IMR-90 (cell line): ENCODE measurements at regions not wholly inside any gene's neighbourhood (a gene's known extent, or its start where the extent isn't known, plus 50 kb on each side); places are given as distances from the start of the nearest gene placed in this dataset.

Experiments
- ATAC-seq: fragments of 200-7000 bp; cut with Tn5 transposase; 2 replicates; pipeline ENCODE4 v1.9.1; 2020; ENCODE audit warnings: low read depth, mild to moderate bottlenecking, moderate library complexity
- BruUV-seq: library from RNA; stranded (reverse); fragments of 400-500 nt; replicated peaks from 2 replicates; lab custom pipeline; 2021; lab: Mats Ljungman, UMichigan
- CTCF ChIA-PET: fragments of 300-600 bp; formaldehyde crosslinking; extraction: SDS; loops from one replicate; lab custom pipeline; 2021; ENCODE audit warnings: antibody characterized with exemption; lab: Yijun Ruan, JAX
- POLR2A ChIA-PET: fragments of 300-600 bp; sonication (Branson Sonifier 250); formaldehyde crosslinking; loops from one replicate; lab custom pipeline; 2022; ENCODE audit warnings: antibody characterized with exemption; ENCODE audit not compliant: unreplicated experiment; lab: Charles Lee
- DNase-seq: peaks from one replicate; pipeline ENCODE4 v3.0.0; 2013
- H2AFZ ChIP-seq: replicated peaks from 2 replicates; pipeline ENCODE3; 2013; ENCODE audit warnings: low read length, mild to moderate bottlenecking; ENCODE audit not compliant: poor library complexity
- H2AK5ac ChIP-seq: 2 replicates; pipeline ENCODE4 v1.6.1; 2013; ENCODE audit warnings: low read depth, low read length, inconsistent platforms
- H2AK9ac ChIP-seq: replicated peaks from 2 replicates; pipeline ENCODE3; 2013; ENCODE audit warnings: mild to moderate bottlenecking, low read depth, low read length, moderate library complexity; ENCODE audit not compliant: poor library complexity
- H2BK120ac ChIP-seq: 2 replicates; pipeline ENCODE4 v1.6.1; 2013; ENCODE audit warnings: low read depth, low read length, inconsistent platforms
- H2BK15ac ChIP-seq: 3 replicates; pipeline ENCODE4 v1.6.1; 2013; ENCODE audit warnings: low read depth, low read length, inconsistent platforms
- H2BK20ac ChIP-seq: 2 replicates; pipeline ENCODE4 v1.6.1; 2013; ENCODE audit warnings: low read depth, mild to moderate bottlenecking, inconsistent platforms, low read length, moderate library complexity
- H2BK5ac ChIP-seq: 2 replicates; pipeline ENCODE4 v1.6.1; 2013; ENCODE audit warnings: mild to moderate bottlenecking, low read depth, low read length, inconsistent platforms; ENCODE audit not compliant: poor library complexity, severe bottlenecking
- H3K14ac ChIP-seq: replicated peaks from 2 replicates; pipeline ENCODE4 v1.6.1; 2013; ENCODE audit warnings: low read depth, low read length, inconsistent platforms
- H3K18ac ChIP-seq: 2 replicates; pipeline ENCODE4 v1.6.1; 2013; ENCODE audit warnings: low read depth, low read length, control low read depth
- H3K23ac ChIP-seq: 2 replicates; pipeline ENCODE4 v1.6.1; 2013; ENCODE audit warnings: low read depth, low read length, inconsistent platforms
- H3K27ac ChIP-seq: 2 replicates; pipeline ENCODE4 v1.5.1; 2013; ENCODE audit warnings: mild to moderate bottlenecking, control low read depth, low read length; ENCODE audit not compliant: insufficient read depth
- H3K27me3 ChIP-seq: 2 replicates; pipeline ENCODE4 v1.6.1; 2013; ENCODE audit warnings: low read length; ENCODE audit not compliant: control insufficient read depth, insufficient read depth
- H3K36me3 ChIP-seq: 2 replicates; pipeline ENCODE4 v1.6.1; 2013; ENCODE audit warnings: low read length, mixed read lengths; ENCODE audit not compliant: control insufficient read depth, insufficient read depth
- H3K4ac ChIP-seq: 2 replicates; pipeline ENCODE4 v1.6.1; 2013; ENCODE audit warnings: low read depth, low read length, inconsistent platforms
- H3K4me1 ChIP-seq: 2 replicates; pipeline ENCODE4 v1.6.1; 2013; ENCODE audit warnings: low read length, mixed read lengths; ENCODE audit not compliant: control insufficient read depth, insufficient read depth
- H3K4me2 ChIP-seq: 2 replicates; pipeline ENCODE4 v1.6.1; 2013; ENCODE audit warnings: low read depth, mild to moderate bottlenecking, control low read depth, low read length, moderate library complexity
- H3K4me3 ChIP-seq: 2 replicates; pipeline ENCODE4 v1.5.1; 2013; ENCODE audit warnings: low read depth, mild to moderate bottlenecking, control low read depth, low read length, moderate library complexity; ENCODE audit not compliant: insufficient read depth
- H3K56ac ChIP-seq: 2 replicates; pipeline ENCODE4 v1.6.1; 2013; ENCODE audit warnings: low read length, inconsistent platforms; ENCODE audit not compliant: insufficient read depth; ENCODE audit errors: extremely low read depth
- H3K79me1 ChIP-seq, 2 experiments: 2 replicates each; pipeline ENCODE4 v1.6.1; 2013; ENCODE audit warnings: low read length in 2 of 2, inconsistent platforms in 1 of 2, low read depth in 1 of 2
- H3K9ac ChIP-seq: 2 replicates; pipeline ENCODE4 v1.6.1; 2013; ENCODE audit warnings: low read depth, low read length, control low read depth
- H3K9me1 ChIP-seq: 2 replicates; pipeline ENCODE4 v1.6.1; 2013; ENCODE audit warnings: low read length, inconsistent platforms; ENCODE audit not compliant: insufficient read depth
- H3K9me3 ChIP-seq: 2 replicates; pipeline ENCODE4 v1.6.1; 2013; ENCODE audit warnings: low read length; ENCODE audit not compliant: control insufficient read depth, insufficient read depth
- H4K20me1 ChIP-seq: 2 replicates; pipeline ENCODE4 v1.6.1; 2013; ENCODE audit warnings: low read length, inconsistent platforms; ENCODE audit not compliant: insufficient read depth
- H4K5ac ChIP-seq: 2 replicates; pipeline ENCODE4 v1.6.1; 2013; ENCODE audit warnings: mild to moderate bottlenecking, low read depth, low read length, control low read depth
- H4K8ac ChIP-seq, 2 experiments: 2 replicates each; pipeline ENCODE4 v1.6.1; 2013; ENCODE audit warnings: low read depth in 2 of 2, low read length in 2 of 2, control low read depth in 1 of 2, inconsistent platforms in 1 of 2
- H4K91ac ChIP-seq: 2 replicates; pipeline ENCODE4 v1.6.1; 2013; ENCODE audit warnings: low read depth, low read length, inconsistent platforms; ENCODE audit not compliant: insufficient read depth
- BHLHE40 ChIP-seq: fragments of 150-350 bp; IDR thresholded peaks from 2 replicates; pipeline ENCODE4 v1.6.1; 2016; ENCODE audit warnings: mild to moderate bottlenecking, low read depth, low read length
- ELK1 ChIP-seq: fragments of 150-350 bp; IDR thresholded peaks from 2 replicates; pipeline ENCODE4 v1.6.1; 2016; ENCODE audit warnings: low read depth, mild to moderate bottlenecking, low read length, moderate library complexity, borderline replicate concordance
- FOS ChIP-seq: fragments of 150-350 bp; IDR thresholded peaks from 2 replicates; pipeline ENCODE4 v1.6.1; 2016; ENCODE audit warnings: low read depth, low read length
- NFE2L2 ChIP-seq: fragments of 150-350 bp; IDR thresholded peaks from 2 replicates; pipeline ENCODE4 v1.6.1; 2016; ENCODE audit warnings: low read depth, mild to moderate bottlenecking, low read length
- RAD21 ChIP-seq: IDR thresholded peaks from 2 replicates; pipeline ENCODE4 v1.6.1; 2012; ENCODE audit warnings: low read length, improper control_type of control experiment
- RFX5 ChIP-seq: IDR thresholded peaks from 2 replicates; pipeline ENCODE4 v1.8.0; 2012; ENCODE audit warnings: low read depth, mild to moderate bottlenecking, low read length, moderate library complexity
- WGBS, 2 experiments: methylation state at CpG; one replicate each; pipeline versions ENCODE4 v1.1.5 to v1.1.7; 2013; ENCODE audit warnings: missing lambda C conversion rate in 2 of 2; ENCODE audit not compliant: insufficient read length in 1 of 2; ENCODE audit errors: extremely low coverage in 2 of 2; 5-methylcytosine and 5-hydroxymethylcytosine counted together
- dilution Hi-C: fragments of 300-500 bp; cut with HindIII; formaldehyde crosslinking; loops from one replicate; pipeline ENCODE4 v1.14.3; 2018; ENCODE audit warnings: low sequenced_read_pairs; ENCODE audit not compliant: unreplicated experiment
- in situ Hi-C: fragments of 300-500 bp; cut with MboI; formaldehyde crosslinking; loops from 3 replicates; pipeline ENCODE4 v1.14.3; 2019; ENCODE audit warnings: low sequenced_read_pairs, inconsistent platforms, mixed read lengths
- intact Hi-C: fragments of 100-400 bp; cut with micrococcal nuclease; formaldehyde crosslinking; loops from 2 replicates; pipeline ENCODE4 v1.10.0; 2022

DNA sequence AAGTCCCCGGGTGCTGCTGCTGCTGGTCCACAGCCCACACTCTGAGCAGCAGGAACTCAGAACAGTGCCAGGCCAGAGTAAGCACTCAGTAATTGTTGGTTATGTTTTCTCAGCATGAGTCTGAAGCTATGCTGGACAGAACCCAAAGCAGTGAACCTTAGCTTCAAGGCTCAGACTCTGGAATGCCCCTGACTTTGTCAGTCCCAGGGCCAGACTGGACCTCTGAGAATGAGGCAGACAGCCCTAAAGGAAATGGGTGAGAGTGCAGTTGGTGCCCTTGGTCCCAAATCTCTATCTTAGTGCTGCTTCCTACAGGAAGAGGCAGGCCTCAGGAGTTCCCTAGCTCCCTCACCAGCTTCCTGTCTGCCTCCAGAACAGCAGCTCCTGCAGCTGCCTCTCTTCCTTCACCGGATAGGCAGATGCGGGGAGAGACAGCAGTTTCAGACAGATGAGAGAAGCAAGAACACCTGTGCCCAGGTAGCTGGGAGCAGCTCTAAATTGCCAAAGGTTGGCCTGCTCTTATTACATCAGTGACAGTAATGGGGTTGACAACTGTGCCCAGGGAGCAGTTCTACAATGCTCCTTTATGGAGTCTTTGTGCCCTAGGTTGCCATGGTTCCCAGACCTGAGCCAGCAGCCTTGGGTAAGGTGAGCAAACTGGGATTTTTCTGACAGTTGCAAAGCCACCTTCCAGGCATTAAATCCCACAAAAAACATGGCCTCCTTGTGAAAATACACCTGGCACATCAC is 82.2 kb upstream of the CXCL14 start:
- Histone ChIP-seq H3K23ac (no peak overlapping the region), H3K4me2 (no peak overlapping the region), H4K91ac (no peak overlapping the region), H3K56ac (no peak overlapping the region), H3K9me3 (no peaks in the 10 kb centered on the region), H3K27me3 (no peaks in the 10 kb centered on the region), H3K18ac (no peak overlapping the region), H3K9ac (no peak overlapping the region), H3K36me3 (no peaks in the 10 kb centered on the region), H2AK5ac (no peak overlapping the region), H2AFZ (no peak overlapping the region), H4K5ac (no peak overlapping the region), H4K8ac (no peak overlapping the region), H3K4ac (no peak overlapping the region), H3K79me1 (no peaks in the 10 kb centered on the region), H2BK20ac (no peak overlapping the region), H2BK5ac (no peak overlapping the region), H3K4me1 (no peaks in the 10 kb centered on the region), H2BK120ac (no peak overlapping the region), H4K20me1 (no peaks in the 10 kb centered on the region), H2AK9ac (no peak overlapping the region), H3K14ac (no peak overlapping the region), H2BK15ac (no peak overlapping the region), H3K4me3 (no peak overlapping the region), H3K9me1 (no peaks in the 10 kb centered on the region), H3K27ac (no peak overlapping the region)
- no peak; the same call in 1 of the 2 replicates for ATAC-seq
- CTCF ChIA-PET, result interaction anchor here (0.6 kb wide), 1 partner anchor 68 kb away, joined by 3 read pairs; no protein-coding TSS in a partner anchor
- WGBS, 2 experiments, result 0% methylated on average over 1 of the region's 3 CpGs; no CpG with 5 or more reads in 1 of the 2 experiments
- POLR2A ChIA-PET, result no interaction called here
- intact Hi-C loops, result no loop called here
- no peak for TF ChIP-seq FOS
- no peak for TF ChIP-seq NFE2L2
- TF ChIP-seq RFX5, result no peak
- no peak for TF ChIP-seq BHLHE40
- no peak for TF ChIP-seq RAD21
- TF ChIP-seq ELK1, result no peak
- no TSS peak for BruUV-seq
- no peak for DNase-seq
- dilution Hi-C loops, result no loop called here
- in situ Hi-C loops, result loop anchor here (25.0 kb wide), 1 partner anchor 451 kb away; no protein-coding TSS in a partner anchor
